K562 (cell line): ENCODE measurements at regions not wholly inside any gene's neighbourhood (a gene's known extent, or its start where the extent isn't known, plus 50 kb on each side); places are given as distances from the start of the nearest gene placed in this dataset.

Experiments
- ATAC-seq: fragments of 200-7000 bp; cut with Tn5 transposase; 3 replicates; pipeline ENCODE4 v1.9.1; 2020; ENCODE audit warnings: moderate library complexity
- BruUV-seq: library from RNA; stranded (reverse); fragments of 400-500 nt; replicated peaks from 2 replicates; lab custom pipeline; 2021; lab: Mats Ljungman, UMichigan
- CTCF ChIA-PET: fragments of 300-600 bp; formaldehyde crosslinking; extraction: SDS; loops from one replicate; lab custom pipeline; 2021; ENCODE audit warnings: low intra/inter-chr PET ratio; lab: Yijun Ruan, JAX
- POLR2A ChIA-PET: fragments of 300-600, 350-650 bp; sonication (Branson Sonifier 250); formaldehyde crosslinking; extraction: SDS; loops from one replicate; lab custom pipeline; 2021; ENCODE audit warnings: antibody characterized with exemption, inconsistent platforms; lab: Yijun Ruan, JAX
- DNase-seq, 4 experiments: peaks; one replicate each; pipeline versions ENCODE4 v3.0.0 to v3.0.0-alpha.2; 2011 to 2018; ENCODE audit warnings: low spot score in 3 of 4, mixed read lengths in 3 of 4; ENCODE audit errors: extremely low read depth in 1 of 4
- FAIRE-seq: peaks from 2 replicates; lab custom pipeline; 2011; peaks lifted over from hg19 to GRCh38; lab: Jason Lieb, UNC
- H2AFZ ChIP-seq: 2 replicates; pipeline ENCODE4 v1.6.0; 2011; ENCODE audit warnings: low read depth, low read length, control low read depth, inconsistent platforms
- H3K27ac ChIP-seq: fragments of 200-600 bp; 3 replicates; pipeline ENCODE4 v1.8.0; 2011; ENCODE audit warnings: low read depth, mild to moderate bottlenecking, control low read depth, inconsistent platforms, low read length, moderate library complexity, mixed read lengths; ENCODE audit errors: extremely low read depth
- H3K27me3 ChIP-seq, 2 experiments: fragments of 300-600 bp in 1 of 2; 2 replicates in 1 of 2; 3 replicates in 1 of 2; pipeline versions ENCODE4 v1.6.0 to v1.8.0; 2011; ENCODE audit warnings: inconsistent platforms in 2 of 2, low read length in 2 of 2, mild to moderate bottlenecking in 1 of 2, mixed read lengths in 1 of 2, moderate library complexity in 1 of 2; ENCODE audit not compliant: control insufficient read depth in 2 of 2, insufficient read depth in 2 of 2
- H3K36me3 ChIP-seq: fragments of 300-600 bp; 3 replicates; pipeline ENCODE4 v1.8.0; 2011; ENCODE audit warnings: mild to moderate bottlenecking, low read length, inconsistent platforms; ENCODE audit not compliant: control insufficient read depth, insufficient read depth
- H3K4me1 ChIP-seq, 2 experiments: fragments of 200-600 bp in 1 of 2; replicated peaks in 1 of 2; 2 replicates in 1 of 2; 3 replicates in 1 of 2; pipeline versions ENCODE4 v1.5.1 to v1.8.0; 2011; ENCODE audit warnings: inconsistent platforms in 2 of 2, low read length in 2 of 2, mild to moderate bottlenecking in 1 of 2, mixed read lengths in 1 of 2, moderate library complexity in 1 of 2; ENCODE audit not compliant: control insufficient read depth in 2 of 2, insufficient read depth in 2 of 2
- H3K4me2 ChIP-seq: 2 replicates; pipeline ENCODE4 v1.6.1; 2011; ENCODE audit warnings: low read length, control low read depth, inconsistent platforms, mixed read lengths; ENCODE audit not compliant: insufficient read depth
- H3K4me3 ChIP-seq: fragments of 200-600 bp; sonication (generic), shearing (Covaris generic); 2 replicates; pipeline ENCODE4 v1.5.1; 2016; ENCODE audit warnings: control low read depth, inconsistent platforms
- H3K79me2 ChIP-seq: fragments of 200-600 bp; 3 replicates; pipeline ENCODE4 v1.8.0; 2011; ENCODE audit warnings: low read length, inconsistent platforms; ENCODE audit not compliant: control insufficient read depth, insufficient read depth
- H3K9ac ChIP-seq, 2 experiments: 2 replicates each; pipeline versions ENCODE4 v1.6.0 to v1.6.1; 2011; ENCODE audit warnings: low read depth in 2 of 2, low read length in 2 of 2, control low read depth in 1 of 2, inconsistent platforms in 1 of 2, mild to moderate bottlenecking in 1 of 2, mixed read lengths in 1 of 2; ENCODE audit not compliant: insufficient read depth in 1 of 2
- H3K9me1 ChIP-seq: one replicate; pipeline ENCODE4 v1.6.0; 2011; ENCODE audit warnings: inconsistent platforms, mild to moderate bottlenecking, low read length, moderate library complexity; ENCODE audit not compliant: control insufficient read depth, insufficient read depth
- H3K9me3 ChIP-seq: replicated peaks from 2 replicates; pipeline ENCODE4 v1.5.1; 2011; ENCODE audit warnings: low read depth, low read length, inconsistent platforms; ENCODE audit not compliant: control insufficient read depth, insufficient read depth
- H4K20me1 ChIP-seq: replicated peaks from 2 replicates; pipeline ENCODE4 v1.6.1; 2011; ENCODE audit warnings: low read length, inconsistent platforms, mixed read lengths; ENCODE audit not compliant: control insufficient read depth, insufficient read depth
- ARID2 ChIP-seq: fragments of 450-650 bp; IDR thresholded peaks from 2 replicates; pipeline ENCODE4 v1.6.1; 2017; ENCODE audit warnings: antibody characterized with exemption, mild to moderate bottlenecking
- CBX5 ChIP-seq: IDR thresholded peaks from 2 replicates; pipeline ENCODE4 v1.6.1; 2014; ENCODE audit warnings: low read depth, borderline replicate concordance
- DMBX1 ChIP-seq: fragments of 250-450 bp; sonication (Bioruptor Pico); IDR thresholded peaks from 2 replicates; pipeline ENCODE4 v1.8.0; 2022; ENCODE audit warnings: inconsistent platforms, mild to moderate bottlenecking, moderate library complexity, borderline replicate concordance
- E2F3 ChIP-seq: fragments of 250-450 bp; sonication (Bioruptor Pico); IDR thresholded peaks from 2 replicates; pipeline ENCODE4 v1.4.0; 2020; ENCODE audit warnings: mild to moderate bottlenecking
- HBP1 ChIP-seq: fragments of 450-650 bp; formaldehyde crosslinking; IDR thresholded peaks from 2 replicates; pipeline ENCODE4 v1.4.0; 2022; ENCODE audit warnings: missing genetic modification characterization
- HNRNPK ChIP-seq: fragments of 200-400 bp; formaldehyde crosslinking; IDR thresholded peaks from one replicate; pipeline ENCODE4 v1.6.1; 2018; ENCODE audit warnings: mild to moderate bottlenecking, low read depth, low read length; ENCODE audit not compliant: poor library complexity, severe bottlenecking
- KDM4B ChIP-seq, 2 experiments: fragments of 450-650 bp in 1 of 2; sonication (generic) in 1 of 2; IDR thresholded peaks; 2 replicates each; pipeline ENCODE4 v1.6.1; 2016 to 2017; ENCODE audit warnings: borderline replicate concordance in 2 of 2, antibody characterized with exemption in 1 of 2, low read depth in 1 of 2, mild to moderate bottlenecking in 1 of 2
- MEF2A ChIP-seq: IDR thresholded peaks from 2 replicates; pipeline ENCODE4 v1.6.1; 2011; ENCODE audit warnings: low read depth, mild to moderate bottlenecking, low read length, moderate library complexity; ENCODE audit not compliant: control insufficient read depth
- MLLT1 ChIP-seq, 2 experiments: fragments of 450-650 bp; IDR thresholded peaks; 2 replicates each; pipeline ENCODE4 v1.6.1; 2016
- PATZ1 ChIP-seq: fragments of 250-450 bp; sonication (Bioruptor Pico); IDR thresholded peaks from 2 replicates; pipeline ENCODE4 v1.5.0; 2020; ENCODE audit warnings: mild to moderate bottlenecking, borderline replicate concordance
- SP1 ChIP-seq: sonication (generic); formaldehyde crosslinking; IDR thresholded peaks from 2 replicates; pipeline ENCODE4 v1.8.1; 2022; ENCODE audit warnings: mild to moderate bottlenecking, missing genetic modification reagents
- STAT5A ChIP-seq: IDR thresholded peaks from 2 replicates; pipeline ENCODE4 v1.6.1; 2012; ENCODE audit warnings: low read length, inconsistent platforms, borderline replicate concordance
- TRIM25 ChIP-seq: fragments of 450-650 bp; IDR thresholded peaks from 2 replicates; pipeline ENCODE4 v1.7.0; 2016; ENCODE audit warnings: borderline replicate concordance
- ZKSCAN8 ChIP-seq: fragments of 200-800 bp; sonication (Bioruptor generic); IDR thresholded peaks from 2 replicates; pipeline ENCODE4 v1.6.1; 2016; ENCODE audit warnings: missing genetic modification characterization, missing compliant biosample characterization
- WGBS: fragments of 100-300 bp; shearing (Covaris generic); methylation state at CpG from one replicate; pipeline ENCODE4 v1.1.6; 2016; ENCODE audit warnings: low coverage, mixed read lengths; ENCODE audit not compliant: insufficient coverage; ENCODE audit errors: missing lambda C conversion rate; 5-methylcytosine and 5-hydroxymethylcytosine counted together
- in situ Hi-C: fragments of 300-500 bp; cut with MboI; formaldehyde crosslinking; loops from 4 replicates; pipeline ENCODE4 v1.15.0; 2018; ENCODE audit warnings: inconsistent platforms, mixed read lengths
- intact Hi-C: fragments of 100-400 bp; cut with micrococcal nuclease; formaldehyde crosslinking; loops from 2 replicates; pipeline ENCODE4 v1.14.2; 2022

GRCh38 chr4:165678936-165679325 lies 194.1 kb upstream of the TLL1 start:
- Histone ChIP-seq H3K9ac (no peak overlapping the region), H3K27me3 (no peaks in the 10 kb centered on the region), H3K36me3 (no peaks in the 10 kb centered on the region), H2AFZ (no peak overlapping the region), H3K9me1 (no peaks in the 10 kb centered on the region), H3K4me2 (no peak overlapping the region), H3K9me3 (no peaks in the 10 kb centered on the region), H3K4me1 (no peaks in the 10 kb centered on the region), H3K4me3 (no peak overlapping the region), H3K27ac (no peak overlapping the region), H4K20me1 (no peaks in the 10 kb centered on the region), H3K79me2 (no peaks in the 10 kb centered on the region)
- 0% methylated on average over 1 of the region's 1 CpG for WGBS
- no peak for ATAC-seq
- CTCF ChIA-PET: no interaction called here
- in situ Hi-C loops (no loop called here), intact Hi-C loops (no loop called here)
- no TSS peak for BruUV-seq
- TF ChIP-seq E2F3 (no peak), ZKSCAN8 (no peak), PATZ1 (CRISPR knock-in tag) (no peak), TRIM25 (no peak), CBX5 (no peak), DMBX1 (CRISPR knock-in tag) (no peak), MEF2A (no peak), KDM4B (IDR thresholded peaks at IDR 0.05; ENCODE audit: borderline replicate concordance in 2 of 2, low read depth in 1 of 2) (no peak), ARID2 (no peak), HBP1 (CRISPR knock-in tag) (no peak), MLLT1 (IDR thresholded peaks at IDR 0.05) (no peak), SP1 (no peak), HNRNPK (no peak), STAT5A (no peak)
- DNase-seq: no peak
- no peak for FAIRE-seq
- POLR2A ChIA-PET: no interaction called here
